NCI-H526 (cell line): ENCODE measurements at regions not wholly inside any gene's neighbourhood (a gene's known extent, or its start where the extent isn't known, plus 50 kb on each side); places are given as distances from the start of the nearest gene placed in this dataset.
A peak's percentile ranks its signal among the peaks of the same experiment; 100 is the strongest.

ENCODE experiments used
- DNase-seq, 2 experiments: peaks; one replicate each; lab custom pipeline; 2025; lab: John Stamatoyannopoulos, UW

GRCh38 chr18:42185486-42185885 is 230.5 kb downstream of the PIK3C3 start:
- DNase-seq = no peak

GRCh38 chr18:42187611-42188380 is 232.8 kb downstream of the PIK3C3 start:
- no peak for DNase-seq

GRCh38 chr18:42190643-42191042 is 235.6 kb downstream of the PIK3C3 start:
- no peak for DNase-seq

- no peak for DNase-seq
Observed at GRCh38 chr18:42192251-42193248, 237.5 kb downstream of the PIK3C3 start.

- DNase-seq = no peak
Observed at GRCh38 chr18:42196651-42197050, 241.6 kb downstream of the PIK3C3 start.

- no peak for DNase-seq
Observed at GRCh38 chr18:42201137-42201536, 246.1 kb downstream of the PIK3C3 start.

GRCh38 chr18:42211201-42211600 is 256.2 kb downstream of the PIK3C3 start:
- no peak for DNase-seq

GRCh38 chr18:42222557-42222956 is 267.5 kb downstream of the PIK3C3 start:
- no peak for DNase-seq

- no peak for DNase-seq
Observed at GRCh38 chr18:42228581-42228980, 273.5 kb downstream of the PIK3C3 start.

GRCh38 chr18:42229211-42230210 is 274.5 kb downstream of the PIK3C3 start:
- no peak for DNase-seq

- no peak for DNase-seq
Observed at GRCh38 chr18:42230636-42231035, 275.6 kb downstream of the PIK3C3 start.

GRCh38 chr18:42231284-42231683 is 276.2 kb downstream of the PIK3C3 start:
- DNase-seq = peak; percentile 1 to 11

GRCh38 chr18:42231796-42232195 is 276.8 kb downstream of the PIK3C3 start:
- DNase-seq = no peak

- DNase-seq = no peak
Observed at GRCh38 chr18:42233908-42234307, 278.9 kb downstream of the PIK3C3 start.

GRCh38 chr18:42242758-42243157 is 287.7 kb downstream of the PIK3C3 start:
- no peak for DNase-seq

- DNase-seq = no peak
Observed at GRCh38 chr18:42245137-42245536, 290.1 kb downstream of the PIK3C3 start.

- no peak for DNase-seq
Observed at GRCh38 chr18:42255908-42256765, 301.1 kb downstream of the PIK3C3 start.

- DNase-seq = no peak
Observed at GRCh38 chr18:42258301-42258965, 303.4 kb downstream of the PIK3C3 start.

- no peak for DNase-seq
Observed at GRCh38 chr18:42261731-42262130, 306.7 kb downstream of the PIK3C3 start.

GRCh38 chr18:42264497-42264896 is 309.5 kb downstream of the PIK3C3 start:
- no peak for DNase-seq
